HL-60 (cell line): ENCODE measurements at regions not wholly inside any gene's neighbourhood (a gene's known extent, or its start where the extent isn't known, plus 50 kb on each side); places are given as distances from the start of the nearest gene placed in this dataset.
"Not testable (repeated sequence)": the region's sequence is repeated elsewhere in the genome, so short reads cannot be mapped to it uniquely, and the experiment has no call there.

Experiments
- REST ChIP-seq: IDR thresholded peaks from 2 replicates; pipeline ENCODE4 v1.6.1; 2012; ENCODE audit warnings: low read depth; ENCODE audit not compliant: insufficient replicate concordance
- TF ChIP-seq, protein P1 (sequence below): IDR thresholded peaks from one replicate; pipeline ENCODE4 v1.5.1; 2011; ENCODE audit warnings: low read length, control low read depth, inconsistent platforms; ENCODE audit not compliant: insufficient read depth

DNA sequence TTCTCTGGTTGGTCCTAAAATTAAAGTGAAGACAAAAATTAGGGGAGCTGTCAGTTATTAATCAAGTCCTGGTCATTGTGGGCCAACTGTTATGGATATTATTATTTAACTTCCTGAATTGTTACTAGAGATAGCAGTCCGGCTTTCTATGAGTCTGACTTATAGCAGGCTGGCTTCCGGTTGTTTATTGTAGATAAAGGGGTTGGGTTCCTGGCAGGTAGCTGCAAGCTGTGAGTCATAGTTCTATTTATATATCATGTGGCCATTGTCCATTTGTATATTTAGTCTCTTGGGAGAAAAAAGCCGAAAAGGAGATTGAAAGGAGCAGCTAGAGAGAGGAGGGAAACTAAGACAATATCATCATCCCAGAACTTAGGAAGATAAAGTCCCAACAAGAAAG is 2668.0 kb upstream of the TPTE start:
- TF ChIP-seq, protein P1, sequence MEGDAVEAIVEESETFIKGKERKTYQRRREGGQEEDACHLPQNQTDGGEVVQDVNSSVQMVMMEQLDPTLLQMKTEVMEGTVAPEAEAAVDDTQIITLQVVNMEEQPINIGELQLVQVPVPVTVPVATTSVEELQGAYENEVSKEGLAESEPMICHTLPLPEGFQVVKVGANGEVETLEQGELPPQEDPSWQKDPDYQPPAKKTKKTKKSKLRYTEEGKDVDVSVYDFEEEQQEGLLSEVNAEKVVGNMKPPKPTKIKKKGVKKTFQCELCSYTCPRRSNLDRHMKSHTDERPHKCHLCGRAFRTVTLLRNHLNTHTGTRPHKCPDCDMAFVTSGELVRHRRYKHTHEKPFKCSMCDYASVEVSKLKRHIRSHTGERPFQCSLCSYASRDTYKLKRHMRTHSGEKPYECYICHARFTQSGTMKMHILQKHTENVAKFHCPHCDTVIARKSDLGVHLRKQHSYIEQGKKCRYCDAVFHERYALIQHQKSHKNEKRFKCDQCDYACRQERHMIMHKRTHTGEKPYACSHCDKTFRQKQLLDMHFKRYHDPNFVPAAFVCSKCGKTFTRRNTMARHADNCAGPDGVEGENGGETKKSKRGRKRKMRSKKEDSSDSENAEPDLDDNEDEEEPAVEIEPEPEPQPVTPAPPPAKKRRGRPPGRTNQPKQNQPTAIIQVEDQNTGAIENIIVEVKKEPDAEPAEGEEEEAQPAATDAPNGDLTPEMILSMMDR, result not testable (repeated sequence)
- not testable (repeated sequence) for TF ChIP-seq REST
